ENCODE measurements at regions not wholly inside any gene's neighbourhood (a gene's known extent, or its start where the extent isn't known, plus 50 kb on each side); places are given as distances from the start of the nearest gene placed in this dataset.

DNA sequence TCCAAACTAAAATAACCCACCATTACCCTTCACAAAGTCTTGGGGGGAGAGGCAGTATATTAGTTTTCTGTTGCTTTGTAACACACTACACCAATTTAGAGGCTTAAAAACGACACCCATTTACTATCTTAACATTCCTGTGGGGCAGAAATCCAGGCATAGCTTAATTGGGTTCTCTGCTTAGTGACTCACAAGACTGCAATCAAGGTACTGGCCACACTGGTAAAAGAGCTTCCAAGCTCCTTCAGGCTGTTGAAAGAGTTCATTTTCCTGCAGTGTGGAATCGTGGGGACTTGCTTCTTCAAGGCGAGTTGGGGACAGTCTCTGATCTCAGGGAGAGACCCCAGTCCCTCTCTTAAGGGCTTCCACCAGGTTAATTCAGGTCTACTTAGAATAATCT lies 139.1 kb downstream of the XPNPEP1 start:
- DNase-seq (no peak), ATAC-seq (ENCODE audit: low read depth) (no peak)
- no peaks in the 10 kb centered on the region for H4K20me1 ChIP-seq (ENCODE audit: control insufficient read depth, insufficient read depth, low read length, poor library complexity, severe bottlenecking)
- no peak overlapping the region for H3K9ac ChIP-seq (ENCODE audit: low read length)
- WGBS (ENCODE audit: insufficient coverage) = 80% methylated on average over 1 of the region's 3 CpGs
- no peaks in the 10 kb centered on the region for H3K4me1 Mint-ChIP-seq
- no peaks in the 10 kb centered on the region for H3K36me3 ChIP-seq (replicated peaks in 1 of 2; ENCODE audit: control extremely low read depth in 1 of 2, control insufficient read depth in 1 of 2, extremely low read depth in 1 of 2, insufficient read depth in 2 of 2, low read length in 1 of 2)
- H3K4me3 Mint-ChIP-seq = no peak overlapping the region
- H3K4me1 ChIP-seq (ENCODE audit: control insufficient read depth in 2 of 2, insufficient read depth in 2 of 2, low read length in 2 of 2) = no peaks in the 10 kb centered on the region
- no peak overlapping the region for H3K4me3 ChIP-seq (ENCODE audit: control extremely low read depth in 1 of 5, extremely low read depth in 1 of 5, insufficient read depth in 1 of 5, low read depth in 2 of 5, low read length in 4 of 5)
- peaks cover 6% of the 10 kb centered on the region for H3K27me3 Mint-ChIP-seq
- ChIA-PET CTCF (interaction anchor here (2.7 kb wide), 1 partner anchor 10 kb away, joined by 11 read pairs; no protein-coding TSS in a partner anchor), POLR2A (no interaction called here)
- H3K79me2 ChIP-seq (ENCODE audit: control insufficient read depth, insufficient read depth, low read length) = no peaks in the 10 kb centered on the region
- TF ChIP-seq, protein P1, sequence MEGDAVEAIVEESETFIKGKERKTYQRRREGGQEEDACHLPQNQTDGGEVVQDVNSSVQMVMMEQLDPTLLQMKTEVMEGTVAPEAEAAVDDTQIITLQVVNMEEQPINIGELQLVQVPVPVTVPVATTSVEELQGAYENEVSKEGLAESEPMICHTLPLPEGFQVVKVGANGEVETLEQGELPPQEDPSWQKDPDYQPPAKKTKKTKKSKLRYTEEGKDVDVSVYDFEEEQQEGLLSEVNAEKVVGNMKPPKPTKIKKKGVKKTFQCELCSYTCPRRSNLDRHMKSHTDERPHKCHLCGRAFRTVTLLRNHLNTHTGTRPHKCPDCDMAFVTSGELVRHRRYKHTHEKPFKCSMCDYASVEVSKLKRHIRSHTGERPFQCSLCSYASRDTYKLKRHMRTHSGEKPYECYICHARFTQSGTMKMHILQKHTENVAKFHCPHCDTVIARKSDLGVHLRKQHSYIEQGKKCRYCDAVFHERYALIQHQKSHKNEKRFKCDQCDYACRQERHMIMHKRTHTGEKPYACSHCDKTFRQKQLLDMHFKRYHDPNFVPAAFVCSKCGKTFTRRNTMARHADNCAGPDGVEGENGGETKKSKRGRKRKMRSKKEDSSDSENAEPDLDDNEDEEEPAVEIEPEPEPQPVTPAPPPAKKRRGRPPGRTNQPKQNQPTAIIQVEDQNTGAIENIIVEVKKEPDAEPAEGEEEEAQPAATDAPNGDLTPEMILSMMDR (IDR thresholded peaks at IDR 0.05) = no peak
- no peak for TF ChIP-seq EZH2 (IDR thresholded peaks at IDR 0.05; ENCODE audit: borderline replicate concordance, insufficient read depth, low read depth, low read length, poor library complexity, severe bottlenecking)
- no peaks in the 10 kb centered on the region for H3K9me3 Mint-ChIP-seq (ENCODE audit: insufficient read depth)
- H3K27me3 ChIP-seq (replicated peaks in 1 of 4; ENCODE audit: control extremely low read depth in 1 of 4, control insufficient read depth in 3 of 4, insufficient read depth in 4 of 4, low read length in 3 of 4) = peaks cover 0 to 2% (median 0%) of the 10 kb centered on the region in 4 experiments
- H3K4me2 ChIP-seq (replicated peaks; ENCODE audit: low read depth, low read length, poor library complexity, severe bottlenecking) = no peak overlapping the region
- intact Hi-C loops (cut with micrococcal nuclease) = no loop called here
- H3K9me3 ChIP-seq (ENCODE audit: control extremely low read depth in 1 of 3, control insufficient read depth in 2 of 3, insufficient read depth in 1 of 3, low read length in 2 of 3) = no peaks in the 10 kb centered on the region
- no peak overlapping the region for H2AFZ ChIP-seq (ENCODE audit: insufficient read depth, low read depth, low read length, poor library complexity, severe bottlenecking)
- H3K27ac ChIP-seq (ENCODE audit: low read length in 2 of 2) = no peak overlapping the region
- no peak overlapping the region for H3K27ac Mint-ChIP-seq

DNA sequence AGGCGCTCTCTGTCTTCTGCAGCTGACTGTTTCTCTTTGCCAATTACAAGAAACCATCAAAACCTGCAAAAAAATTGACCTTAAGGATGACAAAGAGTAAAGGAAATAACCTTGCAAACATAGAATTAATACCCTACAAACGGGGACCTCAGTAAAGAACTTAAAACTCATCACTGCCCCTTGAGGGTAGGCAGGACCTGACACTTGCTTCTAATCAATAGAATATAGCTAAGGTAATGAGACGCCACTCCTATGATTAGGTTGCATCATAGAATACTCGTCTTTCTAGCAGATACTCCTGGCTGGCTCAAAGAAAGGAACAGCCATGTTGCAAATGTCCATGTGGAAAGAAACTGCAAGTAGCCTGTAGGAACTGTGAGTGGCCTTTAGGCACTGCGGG lies 140.0 kb downstream of the XPNPEP1 start:
- Histone ChIP-seq H4K20me1 (ENCODE audit: control insufficient read depth, insufficient read depth, low read length, poor library complexity, severe bottlenecking) (no peaks in the 10 kb centered on the region), H3K36me3 (replicated peaks in 1 of 2; ENCODE audit: control extremely low read depth in 1 of 2, control insufficient read depth in 1 of 2, extremely low read depth in 1 of 2, insufficient read depth in 2 of 2, low read length in 1 of 2) (no peaks in the 10 kb centered on the region), H3K27me3 (replicated peaks in 1 of 4; ENCODE audit: control extremely low read depth in 1 of 4, control insufficient read depth in 3 of 4, insufficient read depth in 4 of 4, low read length in 3 of 4) (peaks cover 0 to 4% (median 0%) of the 10 kb centered on the region in 4 experiments), H3K27ac (ENCODE audit: low read length in 2 of 2) (no peak overlapping the region), H3K4me1 (ENCODE audit: control insufficient read depth in 2 of 2, insufficient read depth in 2 of 2, low read length in 2 of 2) (no peaks in the 10 kb centered on the region), H2AFZ (ENCODE audit: insufficient read depth, low read depth, low read length, poor library complexity, severe bottlenecking) (no peak overlapping the region), H3K9ac (ENCODE audit: low read length) (no peak overlapping the region), H3K4me3 (ENCODE audit: control extremely low read depth in 1 of 5, extremely low read depth in 1 of 5, insufficient read depth in 1 of 5, low read depth in 2 of 5, low read length in 4 of 5) (no peak overlapping the region), H3K4me2 (replicated peaks; ENCODE audit: low read depth, low read length, poor library complexity, severe bottlenecking) (no peak overlapping the region), H3K79me2 (ENCODE audit: control insufficient read depth, insufficient read depth, low read length) (no peaks in the 10 kb centered on the region), H3K9me3 (ENCODE audit: control extremely low read depth in 1 of 3, control insufficient read depth in 2 of 3, insufficient read depth in 1 of 3, low read length in 2 of 3) (no peaks in the 10 kb centered on the region)
- CTCF ChIA-PET = interaction anchor here (2.7 kb wide), 1 partner anchor 9 kb away, joined by 11 read pairs; no protein-coding TSS in a partner anchor
- Mint-ChIP-seq H3K27ac (no peak overlapping the region), H3K4me3 (no peak overlapping the region), H3K9me3 (ENCODE audit: insufficient read depth) (no peaks in the 10 kb centered on the region), H3K27me3 (peaks cover 12% of the 10 kb centered on the region), H3K4me1 (no peaks in the 10 kb centered on the region)
- 82% methylated on average over 3 of the region's 5 CpGs for WGBS (ENCODE audit: insufficient coverage)
- intact Hi-C loops (cut with micrococcal nuclease) = no loop called here
- ATAC-seq (ENCODE audit: low read depth) = no peak
- DNase-seq = no peak
- POLR2A ChIA-PET = no interaction called here
- TF ChIP-seq, protein P1 (IDR thresholded peaks at IDR 0.05) = no peak
- TF ChIP-seq EZH2 (IDR thresholded peaks at IDR 0.05; ENCODE audit: borderline replicate concordance, insufficient read depth, low read depth, low read length, poor library complexity, severe bottlenecking) = no peak

All from B cell (primary cell).